Natural killer cell treated with Interleukin-12 subunit alpha and Interleukin-12 subunit beta and Interleukin-15 and Interleukin-18, amount 100 ng/mL, for 72 hours (primary cell): ENCODE measurements at regions not wholly inside any gene's neighbourhood (a gene's known extent, or its start where the extent isn't known, plus 50 kb on each side); places are given as distances from the start of the nearest gene placed in this dataset.
"Not testable (repeated sequence)": the region's sequence is repeated elsewhere in the genome, so short reads cannot be mapped to it uniquely, and the experiment has no call there.

ENCODE experiments used
- ATAC-seq, 2 donors: fragments of 150-1000 bp; cut with Tn5 transposase in 1 of 2; sonication (Bioruptor Pico), chemical (Tn5 transposase) in 1 of 2; 2 replicates each; pipeline ENCODE4 v1.10.0; 2021
- DNase-seq: peaks from one replicate; pipeline ENCODE4 v3.0.0; 2022; ENCODE audit warnings: low spot score
- H3K27ac Mint-ChIP-seq, 2 donors: 1 replicate in 1 of 2; 2 replicates in 1 of 2; pipeline ENCODE4 v1.8.0; 2022; ENCODE audit warnings: mixed read lengths in 2 of 2, mild to moderate bottlenecking in 1 of 2, moderate library complexity in 1 of 2
- H3K27me3 Mint-ChIP-seq, 2 donors: 1 replicate in 1 of 2; 2 replicates in 1 of 2; pipeline ENCODE4 v1.8.0; 2022; ENCODE audit warnings: mixed read lengths in 2 of 2
- H3K36me3 Mint-ChIP-seq: one replicate; pipeline ENCODE4 v1.8.0; 2022; ENCODE audit warnings: mixed read lengths
- H3K4me1 Mint-ChIP-seq, 2 donors: 1 replicate in 1 of 2; 2 replicates in 1 of 2; pipeline ENCODE4 v1.8.0; 2022; ENCODE audit warnings: low read depth in 2 of 2, mixed read lengths in 2 of 2, mild to moderate bottlenecking in 1 of 2
- H3K4me3 Mint-ChIP-seq: one replicate; pipeline ENCODE4 v1.8.0; 2022; ENCODE audit warnings: mixed read lengths
- H3K9me3 Mint-ChIP-seq: 2 replicates; pipeline ENCODE4 v1.8.0; 2022; ENCODE audit warnings: mixed read lengths

- not testable (repeated sequence) for H3K36me3 Mint-ChIP-seq, ATAC-seq, H3K4me1 Mint-ChIP-seq, H3K9me3 Mint-ChIP-seq, H3K27ac Mint-ChIP-seq, H3K4me3 Mint-ChIP-seq, DNase-seq
- peaks cover 21 to 29% of the 10 kb centered on the region in 2 donors for H3K27me3 Mint-ChIP-seq
These were observed 59.2 kb downstream of the CXorf49B start for GRCh38 chrX:71822314-71822713.

DNA sequence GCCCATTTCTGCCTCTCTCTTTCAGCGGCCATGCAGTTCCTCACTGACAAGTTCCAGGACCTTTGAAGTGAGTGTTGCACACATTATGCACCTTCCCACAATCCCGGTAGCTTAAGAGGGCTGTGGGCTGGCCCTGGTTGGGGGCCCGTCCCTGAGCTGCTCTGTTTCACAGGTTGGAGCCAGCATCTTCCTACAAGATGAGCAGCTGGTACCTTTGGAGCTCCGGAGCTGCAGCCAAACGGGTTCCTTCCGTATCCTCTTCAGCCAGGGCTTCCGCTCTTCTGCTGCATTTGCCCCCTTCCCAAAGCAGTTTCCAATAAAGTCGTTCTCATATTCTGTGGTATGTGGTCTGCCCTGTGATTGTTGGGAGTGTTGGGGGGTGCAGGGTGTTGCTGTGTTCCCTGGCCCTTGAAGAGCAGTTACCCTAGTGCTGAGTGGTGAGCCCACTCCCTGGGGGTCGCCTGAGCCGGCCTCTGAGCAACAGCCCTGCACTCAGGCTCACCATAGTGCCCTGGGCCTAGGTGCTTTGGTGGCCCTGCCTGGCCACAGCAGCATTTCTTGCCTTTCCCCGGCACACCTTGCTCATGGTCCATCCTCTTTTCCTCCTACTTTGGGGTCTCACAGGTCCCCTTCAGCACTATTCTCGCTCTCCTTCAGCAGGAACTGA lies 60.4 kb downstream of the CXorf49B start:
- Mint-ChIP-seq H3K36me3 (no peaks in the 10 kb centered on the region), H3K27ac (no peak overlapping the region), H3K9me3 (no peaks in the 10 kb centered on the region), H3K4me1 (no peaks in the 10 kb centered on the region), H3K4me3 (no peak overlapping the region), H3K27me3 (peaks cover 13 to 29% of the 10 kb centered on the region in 2 donors)
- peak in 1 of 2 donors; percentile 43 for ATAC-seq
- no peak for DNase-seq

DNA sequence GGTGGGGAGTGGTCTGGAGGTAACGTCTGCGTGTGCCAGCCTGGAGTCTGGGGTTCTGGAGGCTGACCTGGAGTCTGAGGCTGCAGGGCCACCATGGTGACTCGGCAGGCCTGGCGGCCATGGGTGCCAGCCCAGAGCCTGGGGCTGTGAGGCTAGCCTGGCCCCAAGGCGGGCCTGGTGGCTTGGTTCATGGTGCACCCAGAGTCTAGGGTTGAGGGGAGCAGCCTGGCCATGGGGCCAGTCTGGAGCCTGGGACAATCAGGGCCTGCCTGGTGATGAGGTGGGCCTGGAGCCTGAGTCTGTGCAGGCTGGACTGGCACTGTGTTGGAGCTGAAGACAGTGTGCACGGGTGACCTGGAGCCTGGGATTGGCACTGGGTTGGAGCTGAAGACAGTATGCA lies 64.9 kb downstream of the CXorf49B start:
- peaks cover 7% of the 10 kb centered on the region for H3K36me3 Mint-ChIP-seq
- no peaks in the 10 kb centered on the region for H3K4me1 Mint-ChIP-seq
- H3K27me3 Mint-ChIP-seq = peaks cover 27 to 39% of the 10 kb centered on the region in 2 donors
- DNase-seq (no peak), ATAC-seq (peak in 1 of 2 donors; percentile 45)
- H3K9me3 Mint-ChIP-seq = peaks cover 4% of the 10 kb centered on the region
- H3K4me3 Mint-ChIP-seq = no peak overlapping the region
- H3K27ac Mint-ChIP-seq = no peak overlapping the region

DNA sequence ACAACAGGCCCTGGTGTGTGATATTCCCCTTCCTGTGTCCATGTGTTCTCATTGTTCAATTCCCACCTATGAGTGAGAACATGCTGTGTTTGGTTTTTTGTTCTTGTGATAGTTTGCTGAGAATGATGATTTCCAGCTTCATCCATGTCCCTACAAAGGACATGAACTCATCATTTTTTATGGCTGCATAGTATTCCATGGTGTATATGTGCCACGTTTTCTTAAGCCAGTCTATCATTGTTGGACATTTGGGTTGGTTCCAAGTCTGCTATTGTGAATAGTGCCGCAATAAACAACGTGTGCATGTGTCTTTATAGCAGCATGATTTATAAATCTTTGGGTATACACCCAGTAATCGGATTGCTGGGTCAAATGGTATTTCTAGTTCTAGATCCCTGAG lies 72.6 kb upstream of the NHSL2 start:
- DNase-seq, H3K27ac Mint-ChIP-seq, H3K36me3 Mint-ChIP-seq, H3K4me1 Mint-ChIP-seq, H3K4me3 Mint-ChIP-seq, H3K9me3 Mint-ChIP-seq, ATAC-seq: not testable (repeated sequence)
- peaks cover 21 to 22% of the 10 kb centered on the region in 2 donors for H3K27me3 Mint-ChIP-seq

DNA sequence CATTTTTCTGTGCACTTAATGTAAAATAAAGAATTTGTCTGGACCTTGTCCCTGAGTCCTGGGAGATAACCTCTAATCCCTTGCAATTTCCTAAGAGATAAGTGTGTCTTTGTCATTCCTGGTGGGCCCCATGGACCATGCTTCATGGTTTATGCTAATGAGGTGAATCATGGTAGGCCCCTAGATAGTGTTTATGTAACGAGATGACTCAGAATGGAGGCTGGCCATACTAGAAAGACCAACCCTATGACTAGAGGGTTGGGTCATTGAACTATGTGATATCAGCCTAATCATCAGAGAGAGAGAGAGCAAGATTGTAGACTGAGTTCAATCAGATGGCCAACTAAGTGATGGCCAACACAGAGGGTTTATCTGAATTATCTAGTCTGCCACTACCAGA lies 64.2 kb upstream of the NHSL2 start:
- Mint-ChIP-seq H3K4me3 (no peak overlapping the region), H3K4me1 (no peaks in the 10 kb centered on the region), H3K27me3 (peaks cover 18 to 33% of the 10 kb centered on the region in 2 donors), H3K9me3 (no peaks in the 10 kb centered on the region), H3K27ac (no peak overlapping the region), H3K36me3 (no peaks in the 10 kb centered on the region)
- no peak for ATAC-seq
- DNase-seq = no peak

DNA sequence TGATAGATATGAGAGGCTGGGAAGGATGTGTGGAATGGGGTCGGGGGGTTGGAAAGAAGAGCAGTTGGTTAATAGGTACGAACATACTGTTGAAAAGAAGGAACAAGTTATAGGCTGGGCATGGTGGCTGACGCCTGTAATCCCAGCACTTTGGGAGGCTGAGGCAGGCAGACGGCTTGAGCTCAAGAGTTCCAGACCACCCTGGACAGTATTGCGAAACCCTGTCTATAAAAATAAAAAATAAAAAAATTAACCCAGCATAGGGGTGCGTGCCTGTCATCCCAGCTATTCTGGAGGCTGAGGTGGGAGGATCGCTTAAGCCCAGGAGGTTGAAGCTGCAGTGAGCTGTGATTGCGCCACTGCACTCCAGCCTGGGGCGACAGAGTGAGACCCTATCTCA lies 58.5 kb upstream of the NHSL2 start:
- Mint-ChIP-seq H3K36me3 (no peaks in the 10 kb centered on the region), H3K27ac (no peak overlapping the region), H3K27me3 (peaks cover 34 to 41% of the 10 kb centered on the region in 2 donors), H3K9me3 (no peaks in the 10 kb centered on the region), H3K4me3 (no peak overlapping the region), H3K4me1 (no peaks in the 10 kb centered on the region)
- DNase-seq (no peak), ATAC-seq (no peak)

DNA sequence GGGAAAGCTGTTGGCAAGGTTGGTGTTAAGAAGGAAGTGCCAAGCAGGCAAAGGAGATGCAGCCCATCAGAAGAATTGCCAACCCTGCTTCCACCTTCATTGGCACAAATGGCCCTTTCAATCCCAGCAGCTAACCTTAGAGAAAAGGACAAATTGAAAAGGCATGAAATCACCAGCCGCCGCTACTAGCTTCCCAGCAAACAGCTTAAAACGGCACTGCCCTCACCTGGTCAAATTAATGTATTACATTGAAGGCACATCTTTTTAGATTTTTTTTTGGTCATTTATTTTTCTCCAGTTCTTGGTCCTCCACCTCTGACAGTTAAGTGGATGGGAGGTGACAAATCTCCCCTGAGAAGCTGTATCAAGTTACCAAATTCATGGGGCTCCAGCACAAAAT lies 51.0 kb upstream of the NHSL2 start:
- H3K36me3 Mint-ChIP-seq = no peaks in the 10 kb centered on the region
- no peak overlapping the region for H3K27ac Mint-ChIP-seq
- no peaks in the 10 kb centered on the region for H3K9me3 Mint-ChIP-seq
- DNase-seq (no peak), ATAC-seq (no peak)
- no peak overlapping the region for H3K4me3 Mint-ChIP-seq
- H3K27me3 Mint-ChIP-seq = peaks cover 14 to 15% of the 10 kb centered on the region in 2 donors
- H3K4me1 Mint-ChIP-seq = peaks cover 0 to 2% of the 10 kb centered on the region in 2 donors
